ENCODE measurements at regions not wholly inside any gene's neighbourhood (a gene's known extent, or its start where the extent isn't known, plus 50 kb on each side); places are given as distances from the start of the nearest gene placed in this dataset.

GRCh38 chr2:217617616-217618022 is 385.2 kb downstream of the TNS1 start:
- TF ChIP-seq POLR2A (IDR thresholded peaks at IDR 0.05), result no peak
- TF ChIP-seq, protein P1, sequence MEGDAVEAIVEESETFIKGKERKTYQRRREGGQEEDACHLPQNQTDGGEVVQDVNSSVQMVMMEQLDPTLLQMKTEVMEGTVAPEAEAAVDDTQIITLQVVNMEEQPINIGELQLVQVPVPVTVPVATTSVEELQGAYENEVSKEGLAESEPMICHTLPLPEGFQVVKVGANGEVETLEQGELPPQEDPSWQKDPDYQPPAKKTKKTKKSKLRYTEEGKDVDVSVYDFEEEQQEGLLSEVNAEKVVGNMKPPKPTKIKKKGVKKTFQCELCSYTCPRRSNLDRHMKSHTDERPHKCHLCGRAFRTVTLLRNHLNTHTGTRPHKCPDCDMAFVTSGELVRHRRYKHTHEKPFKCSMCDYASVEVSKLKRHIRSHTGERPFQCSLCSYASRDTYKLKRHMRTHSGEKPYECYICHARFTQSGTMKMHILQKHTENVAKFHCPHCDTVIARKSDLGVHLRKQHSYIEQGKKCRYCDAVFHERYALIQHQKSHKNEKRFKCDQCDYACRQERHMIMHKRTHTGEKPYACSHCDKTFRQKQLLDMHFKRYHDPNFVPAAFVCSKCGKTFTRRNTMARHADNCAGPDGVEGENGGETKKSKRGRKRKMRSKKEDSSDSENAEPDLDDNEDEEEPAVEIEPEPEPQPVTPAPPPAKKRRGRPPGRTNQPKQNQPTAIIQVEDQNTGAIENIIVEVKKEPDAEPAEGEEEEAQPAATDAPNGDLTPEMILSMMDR (IDR thresholded peaks at IDR 0.05), result no peak
